Ecto neural progenitor cell (in vitro differentiated cells): ENCODE measurements at regions not wholly inside any gene's neighbourhood (a gene's known extent, or its start where the extent isn't known, plus 50 kb on each side); places are given as distances from the start of the nearest gene placed in this dataset.
"Not testable (repeated sequence)": the region's sequence is repeated elsewhere in the genome, so short reads cannot be mapped to it uniquely, and the experiment has no call there.

ENCODE experiments used
- DNase-seq: peaks from one replicate; pipeline ENCODE4 v3.0.0-alpha.2; 2018; ENCODE audit warnings: low spot score

DNA sequence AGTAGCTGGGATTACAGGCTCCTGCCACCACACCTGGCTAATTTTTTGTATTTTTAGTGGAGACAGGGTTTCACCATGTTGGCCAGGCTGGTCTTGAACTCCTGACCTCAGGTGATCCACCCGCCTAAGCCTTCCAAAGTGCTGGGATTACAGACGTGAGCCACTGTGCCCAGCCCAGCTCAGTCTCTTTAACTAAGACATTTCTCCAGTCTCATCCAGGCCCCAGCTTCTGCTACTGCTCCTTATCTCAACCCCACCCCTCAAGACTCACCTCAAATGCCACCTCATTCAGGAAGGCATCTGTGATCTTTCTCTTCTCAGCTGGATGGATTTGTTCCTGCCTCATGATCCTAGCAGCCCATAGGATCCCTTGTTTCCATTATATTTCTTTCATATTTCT lies 85.9 kb upstream of the GRAMD1B start:
- DNase-seq = not testable (repeated sequence)

DNA sequence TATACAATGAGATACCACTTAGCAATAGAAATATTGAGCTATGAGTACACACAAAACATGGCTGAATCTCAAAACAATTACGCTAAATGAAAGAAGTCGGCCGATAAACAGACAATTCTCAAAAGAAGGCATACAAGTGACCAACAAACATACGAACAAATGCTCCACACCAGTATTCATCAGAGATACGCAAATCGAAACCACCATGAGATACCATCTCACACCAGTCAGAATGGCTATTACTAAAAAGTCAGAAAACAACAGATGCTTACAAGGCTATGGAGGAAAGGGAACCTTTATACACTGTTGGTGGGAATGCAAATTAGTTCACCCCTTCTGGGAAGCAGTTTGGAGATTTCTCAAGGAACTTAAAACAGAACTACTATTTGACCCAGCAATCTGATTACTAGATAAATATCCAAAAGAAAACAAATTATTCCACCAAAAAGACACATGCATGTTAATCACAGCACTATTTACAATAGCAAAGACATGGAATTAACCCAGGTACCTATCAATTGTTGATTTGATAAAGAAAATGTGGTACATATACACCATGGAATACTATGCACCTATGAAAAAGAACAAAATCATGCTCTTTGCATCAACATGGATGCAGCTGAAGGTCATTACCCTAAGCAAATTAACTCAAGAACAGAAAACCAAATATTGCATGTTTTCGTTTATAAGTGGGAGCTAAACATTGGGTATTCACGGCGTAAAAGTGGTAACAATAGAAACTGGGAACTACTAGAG lies 90.9 kb upstream of the GRAMD1B start:
- DNase-seq = no peak

DNA sequence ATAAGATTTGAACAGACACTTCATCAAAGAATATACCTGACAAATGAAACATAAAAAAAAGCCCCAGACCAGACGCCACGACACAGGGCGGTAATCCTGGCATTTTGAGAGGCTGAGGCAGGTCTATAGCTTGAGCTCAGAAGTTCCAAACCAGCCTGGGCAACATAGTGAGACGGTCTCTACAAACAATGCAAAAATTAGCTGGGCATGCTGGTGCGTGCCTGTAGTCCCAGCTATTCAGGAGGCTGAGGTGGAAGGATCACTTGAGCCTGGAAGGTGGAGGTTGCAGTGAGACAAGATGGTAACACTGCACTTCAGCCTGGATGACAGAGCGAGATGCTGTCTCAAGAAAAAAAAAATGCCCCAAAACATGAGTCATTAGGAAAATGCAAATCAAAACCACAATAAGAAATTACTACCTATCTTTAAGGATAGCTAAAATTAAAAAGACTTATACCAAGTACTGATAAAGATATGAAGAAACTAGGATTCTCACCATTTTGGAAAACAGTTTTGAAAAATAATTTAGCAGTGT lies 91.7 kb upstream of the GRAMD1B start:
- no peak for DNase-seq

DNA sequence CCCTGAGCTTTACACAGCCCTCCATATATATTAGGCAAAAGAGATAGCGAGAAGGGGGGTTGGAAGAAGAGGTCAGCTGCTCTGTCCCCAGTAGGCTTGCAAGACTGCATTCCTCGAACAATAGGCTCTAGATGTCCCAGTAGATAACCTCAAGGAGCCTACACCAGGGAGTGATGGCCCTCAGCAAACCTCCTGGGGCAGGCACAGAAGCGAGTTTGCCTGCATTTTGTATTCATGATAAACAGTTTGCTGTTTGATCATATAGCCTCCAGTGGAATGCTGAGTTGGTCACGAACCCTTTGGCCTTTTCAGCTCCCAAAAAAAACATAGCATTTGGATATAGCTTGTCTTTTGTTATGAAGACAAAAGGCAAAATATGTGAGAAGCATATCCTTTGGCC lies 95.1 kb upstream of the GRAMD1B start:
- no peak for DNase-seq

DNA sequence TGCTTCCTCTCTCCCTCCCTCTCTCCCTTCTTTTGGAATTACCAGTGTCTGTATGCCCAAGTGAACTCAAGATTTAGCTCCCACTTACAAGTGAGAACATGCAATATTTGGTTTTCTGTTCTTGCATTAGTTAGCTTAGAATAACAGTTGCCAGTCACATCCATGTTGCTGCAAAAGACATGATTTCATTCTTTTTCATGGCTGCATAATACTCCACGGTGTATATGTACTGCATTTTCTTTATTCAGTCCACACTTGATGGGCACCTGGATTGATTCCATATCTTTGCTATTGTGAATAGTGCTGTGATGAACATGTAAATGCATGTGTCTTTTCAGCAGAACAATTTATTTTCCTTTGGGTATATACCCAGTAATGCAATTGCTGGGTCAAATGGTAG lies 97.5 kb upstream of the GRAMD1B start:
- DNase-seq = not testable (repeated sequence)

DNA sequence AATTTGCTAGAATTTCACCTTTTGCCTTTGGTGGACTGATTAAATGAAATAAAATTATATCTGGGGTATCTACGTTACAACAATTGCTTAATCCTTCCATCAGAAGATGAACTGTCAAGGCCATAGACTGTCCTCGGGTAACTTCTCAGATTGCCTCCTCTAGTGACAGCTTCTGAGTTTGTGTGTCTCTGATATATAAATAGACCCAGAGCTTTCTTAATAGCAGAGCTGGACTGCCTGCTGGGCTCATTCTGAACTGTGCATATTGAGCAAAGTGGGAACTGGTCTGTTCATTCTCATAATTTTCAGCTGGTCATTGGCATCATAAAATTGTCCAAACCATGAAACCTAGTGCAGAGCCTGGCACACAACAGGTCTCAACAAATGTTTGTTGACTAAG lies 99.1 kb upstream of the GRAMD1B start:
- no peak for DNase-seq

DNA sequence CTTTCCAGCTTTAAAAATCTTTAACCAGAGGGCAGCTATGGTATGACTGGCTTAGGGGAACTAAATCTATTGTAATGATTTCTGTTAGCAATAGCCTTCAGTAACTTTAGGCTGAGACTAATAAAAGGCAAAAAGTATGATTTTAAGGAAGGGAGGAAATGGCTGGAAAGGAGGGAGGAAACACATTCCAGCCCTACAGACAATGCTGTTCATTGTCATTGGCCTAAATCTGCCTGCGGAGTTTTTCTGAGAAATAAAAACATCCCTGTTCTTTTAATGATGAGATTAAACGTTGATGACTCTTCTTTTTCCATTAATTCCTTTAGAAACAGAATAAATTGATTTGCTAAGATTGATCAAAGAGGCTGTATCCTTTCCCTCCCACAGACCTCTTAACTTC lies 99.6 kb upstream of the GRAMD1B start:
- DNase-seq = no peak

DNA sequence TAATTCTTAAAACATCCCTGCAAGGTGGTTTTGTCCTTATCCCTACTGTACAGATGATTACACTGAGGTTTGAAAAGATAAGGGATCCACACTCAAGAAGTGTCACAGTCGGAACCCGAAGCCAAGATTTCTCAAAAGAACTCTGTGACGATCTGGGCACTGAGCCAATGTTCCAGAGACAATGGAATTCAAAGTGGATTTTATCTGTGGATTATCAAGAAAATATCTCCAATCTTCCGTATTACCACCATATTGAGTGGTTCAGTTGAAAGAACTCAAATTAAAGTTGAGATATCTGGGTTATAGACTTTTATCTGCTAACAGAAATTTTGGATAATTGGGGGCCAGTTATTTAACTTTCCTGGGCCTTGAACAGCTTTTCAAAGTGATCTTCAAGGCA lies 100.0 kb upstream of the GRAMD1B start:
- DNase-seq = no peak

DNA sequence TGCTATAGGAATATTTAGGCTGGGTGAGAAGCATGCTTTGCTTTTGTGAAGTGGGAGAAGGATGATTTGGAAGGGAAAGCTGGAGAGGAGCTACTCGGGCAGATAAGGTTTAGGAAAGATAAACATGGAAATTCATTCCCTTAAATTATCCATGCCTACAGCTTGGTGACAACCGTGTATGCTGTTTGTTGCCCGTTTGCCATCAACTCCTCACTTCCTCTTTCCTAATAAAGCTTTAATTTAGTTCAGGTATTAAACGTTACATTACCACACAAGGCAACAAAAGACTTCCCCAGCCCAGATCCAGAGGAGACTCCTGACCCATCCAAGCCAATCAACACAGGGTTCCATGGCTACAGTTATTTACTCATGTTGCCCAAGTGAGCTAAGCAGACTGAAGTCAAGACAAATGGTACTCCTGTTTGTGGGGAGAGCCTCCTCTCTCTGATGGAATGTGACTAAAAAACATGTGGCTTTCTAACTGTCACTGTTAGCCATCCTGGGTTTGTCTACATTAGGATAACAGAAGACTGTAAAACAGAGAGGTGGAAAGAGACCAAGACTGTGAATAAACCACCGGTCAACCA lies 101.7 kb upstream of the GRAMD1B start:
- DNase-seq = no peak

DNA sequence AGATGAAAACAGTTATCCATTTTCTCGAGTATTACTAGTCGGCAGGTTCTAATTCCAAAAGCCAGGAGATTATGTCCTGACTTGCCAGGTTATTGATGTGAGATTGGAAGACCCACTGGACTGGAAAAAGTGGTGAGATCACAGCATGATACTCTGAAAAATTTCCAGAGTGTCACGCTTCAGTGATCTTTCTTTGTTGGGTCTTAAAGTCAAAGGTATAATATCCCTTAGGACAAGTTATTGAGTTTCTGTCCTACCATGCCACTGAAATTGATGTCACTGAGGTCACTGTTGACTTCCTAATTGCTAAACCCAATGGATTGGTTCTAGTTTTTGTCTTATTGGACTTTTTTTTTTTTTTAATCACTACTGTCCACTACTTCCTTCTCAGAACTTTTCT lies 104.5 kb upstream of the GRAMD1B start:
- no peak for DNase-seq

DNA sequence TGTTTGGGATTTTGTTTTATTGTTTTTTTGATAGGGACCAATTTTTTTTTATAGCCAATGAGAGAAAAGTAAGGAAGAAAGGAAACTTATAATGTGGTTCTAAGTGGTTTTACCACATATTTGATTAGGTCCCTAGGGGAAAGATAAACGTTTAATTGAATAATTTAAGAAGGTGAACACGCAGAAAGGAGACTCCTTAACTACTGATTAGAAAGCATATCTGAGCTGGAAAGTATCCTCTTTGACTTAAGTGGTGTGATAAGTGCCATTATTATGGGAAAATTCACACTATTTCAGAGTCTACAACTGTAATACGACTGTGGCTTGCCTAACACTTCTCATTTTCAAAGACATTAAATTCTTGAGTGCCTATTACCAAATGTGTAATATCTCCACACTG lies 106.5 kb upstream of the GRAMD1B start:
- DNase-seq = no peak

DNA sequence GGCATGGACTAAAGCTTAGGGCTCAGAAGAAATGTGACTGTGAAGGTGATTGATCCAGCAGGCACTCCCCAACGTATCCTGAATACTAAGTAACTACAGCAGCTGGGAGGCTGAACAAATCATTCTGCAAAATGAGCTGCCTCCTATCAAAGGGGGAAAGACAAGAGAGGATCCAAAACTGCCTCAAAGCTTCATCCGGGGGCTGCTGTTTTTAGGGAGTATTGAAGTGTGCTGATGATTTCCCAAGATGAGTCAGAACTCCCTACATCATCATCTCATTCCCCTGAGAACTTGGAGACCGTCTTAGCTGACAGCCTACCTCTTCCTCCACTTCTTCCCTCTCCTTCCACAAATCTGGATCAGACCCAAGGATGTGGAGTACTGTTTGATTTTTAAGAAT lies 108.4 kb upstream of the GRAMD1B start:
- DNase-seq = no peak

DNA sequence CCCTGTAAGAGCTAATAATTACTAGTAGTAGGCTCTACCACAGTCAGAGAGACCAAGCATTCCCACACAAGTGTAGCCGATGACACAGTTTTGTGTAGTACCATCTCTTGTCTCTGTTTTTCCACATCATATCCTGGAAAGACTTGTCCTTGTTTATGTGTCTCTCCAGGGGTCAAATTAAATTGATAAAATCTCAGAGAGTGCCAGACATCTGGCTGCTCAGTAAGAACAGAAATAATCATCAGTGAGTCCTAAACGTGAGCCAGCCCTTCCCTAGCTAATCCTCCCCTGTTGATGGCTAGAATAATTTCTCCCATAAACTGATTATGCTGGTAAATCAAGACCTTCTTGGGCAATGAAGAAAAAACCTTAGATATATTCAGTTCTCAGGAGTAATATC lies 111.4 kb upstream of the GRAMD1B start:
- no peak for DNase-seq

DNA sequence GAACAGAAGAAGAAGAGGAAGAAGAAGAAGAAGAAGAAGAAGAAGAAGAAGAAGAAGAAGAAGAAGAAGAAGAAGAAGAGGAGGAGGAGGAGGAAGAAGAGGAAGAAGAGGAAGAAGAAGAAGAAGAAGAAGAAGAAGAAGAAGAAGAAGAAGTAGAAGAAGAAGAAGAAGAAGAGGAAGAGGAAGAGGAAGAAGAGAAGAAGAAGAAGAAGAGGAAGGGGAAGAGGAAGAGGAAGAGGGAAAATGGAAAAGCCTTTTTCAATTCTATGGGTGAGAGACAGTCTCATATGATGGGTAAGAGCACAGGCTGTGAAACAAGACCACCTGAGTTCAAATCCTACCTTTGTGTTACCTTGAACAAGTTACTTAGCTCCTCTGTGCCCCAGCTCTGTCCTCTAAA lies 111.9 kb upstream of the GRAMD1B start:
- not testable (repeated sequence) for DNase-seq

DNA sequence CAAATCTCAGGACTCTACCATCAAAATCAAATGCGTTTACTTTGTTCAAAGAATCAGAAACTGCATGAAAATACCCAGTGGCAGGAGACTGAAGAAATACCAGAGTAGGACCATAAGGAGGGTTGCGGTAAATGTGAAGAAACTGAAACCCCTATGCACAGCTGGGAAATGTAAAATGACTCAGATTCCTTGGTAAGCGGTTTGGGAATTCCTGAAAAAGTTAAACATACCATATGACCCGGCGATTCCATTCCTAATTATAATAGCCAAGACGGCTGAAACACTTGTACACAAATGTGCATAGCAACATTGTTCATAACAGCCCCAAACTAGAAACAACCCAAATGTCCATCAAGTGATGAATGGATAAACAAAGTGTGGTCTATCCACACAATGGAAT lies 114.1 kb upstream of the GRAMD1B start:
- no peak for DNase-seq

DNA sequence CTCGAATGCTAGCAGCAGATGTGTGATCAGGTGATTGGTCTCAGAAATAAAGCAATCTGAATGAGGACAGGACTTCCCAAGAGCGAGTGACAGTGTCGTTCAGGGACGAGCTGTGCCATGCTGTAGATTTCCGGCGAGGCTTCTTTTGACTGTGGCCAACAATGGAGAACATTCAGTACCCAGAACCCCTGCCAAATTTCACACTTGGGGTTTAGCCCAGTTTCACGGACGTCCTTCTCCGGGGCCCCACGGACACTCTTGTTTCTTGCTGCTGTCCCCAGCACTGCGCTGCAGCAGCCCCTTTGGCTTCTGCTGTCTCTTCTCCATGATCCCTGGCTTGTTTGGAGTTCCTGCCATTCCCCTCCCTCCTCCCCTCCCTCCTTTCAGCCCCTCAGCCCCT lies 115.1 kb upstream of the GRAMD1B start:
- DNase-seq = no peak

DNA sequence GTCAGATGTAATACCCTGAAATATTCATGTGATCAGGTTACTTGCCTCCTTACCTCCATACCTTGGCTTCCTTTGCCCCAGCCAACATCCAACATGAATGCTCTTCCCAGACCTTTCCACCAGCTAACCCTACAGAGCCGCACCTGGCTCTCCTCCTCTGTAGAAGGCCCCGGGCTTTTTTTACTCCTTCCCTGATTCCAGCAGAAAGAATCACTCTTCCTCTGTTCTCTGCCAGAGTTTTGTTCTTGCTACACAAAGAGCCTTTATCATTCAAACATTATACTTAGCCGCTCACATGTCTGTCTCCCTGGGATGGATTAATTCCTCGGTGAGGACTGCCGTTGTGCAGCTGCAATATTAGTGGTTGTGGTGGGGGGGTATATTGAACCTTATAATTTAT lies 116.8 kb upstream of the GRAMD1B start:
- no peak for DNase-seq

DNA sequence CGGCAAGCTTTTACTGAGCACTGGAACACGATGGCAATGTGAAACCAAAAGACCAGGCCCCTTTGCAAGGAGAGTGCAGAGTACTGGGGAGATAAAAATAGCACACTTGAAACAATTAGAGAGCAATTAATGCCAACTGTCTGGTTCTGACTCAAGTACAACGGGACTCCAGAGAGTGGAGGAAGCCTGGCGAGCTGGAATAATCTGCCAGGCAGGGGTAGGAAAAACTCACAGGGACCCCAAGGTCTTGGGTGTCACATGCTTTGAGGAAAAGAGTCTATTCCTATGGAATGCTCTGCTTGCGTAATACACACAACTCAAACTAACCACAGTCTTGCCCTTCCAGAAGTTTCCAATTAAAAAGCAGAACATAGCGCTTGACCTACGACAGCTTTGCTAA lies 113.0 kb upstream of the CLMP start:
- DNase-seq = no peak

DNA sequence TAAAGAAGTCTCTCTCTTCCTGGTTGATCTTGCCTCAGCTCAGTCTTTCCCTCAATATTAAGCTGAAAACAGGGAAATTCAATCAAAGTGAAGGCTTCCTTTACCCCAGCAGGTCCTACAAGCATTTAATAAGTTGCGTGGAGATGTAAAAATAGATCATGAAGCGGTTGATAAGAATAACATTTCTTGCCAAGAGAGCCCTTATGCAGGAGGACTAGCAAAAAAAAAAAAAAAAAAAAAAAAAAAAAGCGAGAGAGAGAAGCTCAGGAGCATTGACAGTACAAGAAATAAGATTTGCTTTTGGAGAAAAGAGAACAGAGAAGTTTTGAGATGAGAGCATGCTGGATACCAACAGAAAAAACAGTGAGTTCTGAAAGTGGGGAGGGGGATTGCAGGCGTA lies 112.2 kb upstream of the CLMP start:
- DNase-seq = no peak

DNA sequence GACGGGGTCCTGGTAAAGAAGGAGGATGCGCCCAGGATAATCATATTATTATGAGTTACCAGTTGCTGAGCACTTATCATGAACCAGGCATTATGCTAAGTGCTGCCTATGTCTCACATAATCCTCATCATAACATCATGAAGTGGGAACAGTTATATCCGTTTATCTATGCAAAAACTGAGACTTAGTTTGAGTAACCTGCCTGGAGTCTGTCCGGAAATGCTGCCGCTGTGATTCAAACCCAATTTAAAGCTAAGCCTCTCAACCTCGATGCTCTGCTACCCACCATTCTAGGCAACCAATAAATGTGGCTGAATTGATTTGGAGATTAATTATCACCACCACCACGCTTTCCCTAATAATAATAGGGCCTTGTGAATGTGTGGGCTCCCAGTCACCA lies 111.5 kb upstream of the CLMP start:
- DNase-seq = no peak

DNA sequence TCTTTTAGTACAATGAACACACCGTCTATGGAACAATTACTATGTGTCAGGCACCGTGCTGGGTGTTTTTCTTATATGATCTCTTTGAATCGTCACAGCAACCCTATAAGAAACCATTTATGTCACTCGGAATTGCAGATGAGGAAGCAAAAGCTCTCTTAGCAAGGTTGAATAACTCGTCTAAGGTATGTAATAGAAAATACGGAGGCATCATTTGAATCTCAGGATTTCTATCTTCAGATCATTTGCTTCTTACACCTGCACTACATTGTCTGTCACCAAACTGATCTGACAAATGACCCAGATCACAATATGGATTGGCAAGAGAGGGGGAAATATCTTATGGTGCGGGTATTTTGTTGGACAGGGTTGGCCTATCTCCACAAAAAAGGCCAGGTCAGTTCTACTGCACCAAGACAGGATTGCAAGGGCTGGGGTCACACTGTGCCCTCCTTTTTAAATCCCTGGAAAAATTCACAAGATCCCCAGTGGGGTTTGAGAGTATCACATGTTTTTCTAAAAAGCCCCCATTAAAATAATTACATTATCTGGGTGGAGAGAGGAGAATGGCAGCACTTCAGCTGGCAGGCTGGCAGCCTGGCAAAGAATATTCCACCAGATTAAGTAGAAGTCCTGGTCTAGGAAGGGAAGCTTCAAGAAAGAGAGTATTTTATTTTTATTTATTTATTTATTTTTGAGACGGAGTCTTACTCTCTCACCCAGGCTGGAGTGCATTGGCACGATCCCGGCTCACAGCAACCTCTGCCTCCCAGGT lies 110.7 kb upstream of the CLMP start:
- DNase-seq = no peak

DNA sequence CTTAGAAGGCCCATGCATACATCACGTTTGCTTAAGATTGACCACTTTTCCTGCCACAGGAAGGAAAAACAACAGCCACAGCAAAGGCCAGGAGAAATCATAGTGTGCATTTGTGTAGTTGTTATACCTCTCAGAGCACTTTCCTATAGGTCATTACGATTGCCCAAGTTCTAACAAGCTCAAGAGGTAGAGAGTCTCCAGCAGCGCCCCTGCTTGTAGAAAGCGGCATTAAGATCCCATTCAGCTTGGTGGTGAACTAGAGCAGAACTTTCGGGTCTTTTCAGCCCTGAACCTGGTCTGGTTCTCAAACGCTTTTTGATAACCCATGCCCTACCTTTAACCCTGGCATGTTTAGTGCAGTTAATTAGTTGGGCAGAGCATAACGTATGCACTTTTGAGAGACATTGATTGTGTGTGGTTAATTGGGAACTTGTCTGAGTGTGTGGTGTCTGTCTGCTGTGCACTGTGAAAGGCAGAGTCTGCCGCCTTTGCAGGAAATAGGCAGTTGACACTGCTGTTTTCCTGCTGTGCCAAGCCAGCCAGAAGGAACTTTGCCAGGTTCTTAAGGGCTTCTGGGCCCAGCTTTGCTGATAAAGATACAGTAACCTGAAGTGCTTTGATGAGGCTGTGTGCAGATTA lies 109.9 kb upstream of the CLMP start:
- no peak for DNase-seq

DNA sequence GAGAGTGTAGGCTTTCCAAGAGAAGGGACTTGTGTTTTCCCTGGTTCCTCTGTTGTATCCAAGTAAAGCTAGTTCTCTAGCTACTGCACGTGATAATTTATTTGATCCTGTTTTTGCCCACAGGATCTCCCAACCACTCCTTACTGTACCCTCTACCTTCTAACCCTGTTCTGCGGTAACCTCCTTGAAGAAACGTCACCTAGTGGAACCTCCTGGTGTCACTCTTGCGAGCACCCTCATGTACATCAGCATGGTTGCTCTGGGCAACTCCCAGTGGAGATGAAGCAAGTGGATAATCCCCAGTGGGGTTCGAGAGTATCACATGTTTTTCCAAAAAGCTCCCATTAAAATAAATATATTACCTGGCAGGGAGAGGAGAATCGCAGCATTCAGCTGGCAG lies 108.9 kb upstream of the CLMP start:
- no peak for DNase-seq
